SU-DHL-6 (cell line): ENCODE measurements at regions not wholly inside any gene's neighbourhood (a gene's known extent, or its start where the extent isn't known, plus 50 kb on each side); places are given as distances from the start of the nearest gene placed in this dataset.

Experiments used
- CTCF ChIP-seq: fragments of 200-600 bp; sonication (generic); IDR thresholded peaks from one replicate; pipeline ENCODE4 v1.5.1; 2017; ENCODE audit warnings: antibody characterized with exemption, mild to moderate bottlenecking, low read length, moderate library complexity; ENCODE audit not compliant: insufficient read depth, poor library complexity, severe bottlenecking
- EZH2phosphoT487 ChIP-seq: fragments of 200-600 bp; sonication (generic), shearing (Covaris generic); conservative IDR thresholded peaks from 2 replicates; pipeline ENCODE4 v1.6.1; 2018; ENCODE audit warnings: mild to moderate bottlenecking, antibody characterized with exemption, low read length, moderate library complexity, mixed read lengths

- TF ChIP-seq CTCF (no peak), EZH2phosphoT487 (no peak)
Observed at GRCh38 chr12:85580562-85581168, 255.5 kb downstream of the RASSF9 start.
